ENCODE measurements at regions not wholly inside any gene's neighbourhood (a gene's known extent, or its start where the extent isn't known, plus 50 kb on each side); places are given as distances from the start of the nearest gene placed in this dataset.

DNA sequence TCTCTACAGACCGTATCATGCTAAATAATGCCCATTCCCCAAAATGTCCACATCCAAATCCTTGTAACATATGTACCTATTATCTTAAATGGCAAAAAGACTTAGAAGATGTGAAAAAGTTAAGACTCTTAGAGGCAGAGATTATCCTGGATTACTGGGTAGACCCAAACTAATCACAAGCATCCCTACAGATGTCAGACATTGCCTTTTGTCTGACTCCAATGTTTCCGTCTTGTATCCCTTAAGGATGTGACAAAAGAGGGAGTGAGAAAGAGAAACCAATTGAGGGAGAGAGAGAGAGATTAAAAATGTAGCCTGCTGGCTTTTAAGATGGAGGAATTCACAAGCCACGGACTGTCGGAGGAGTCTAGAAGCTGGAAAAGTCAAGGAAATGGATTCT lies 401.9 kb upstream of the FSTL5 start:
- H3K27ac ChIP-seq (ENCODE audit: low read depth, low read length), result no peak overlapping the region
- no peak overlapping the region for H3K4me2 ChIP-seq (ENCODE audit: low read depth, low read length, poor library complexity, severe bottlenecking)
- no peaks in the 10 kb centered on the region for H3K9me3 ChIP-seq (ENCODE audit: insufficient read depth, low read length)
- no peaks in the 10 kb centered on the region for H3K36me3 ChIP-seq (ENCODE audit: low read length)
- no peak overlapping the region for H3K4me3 ChIP-seq (ENCODE audit: insufficient read depth, low read length, poor library complexity, severe bottlenecking)
- H3K79me2 ChIP-seq (ENCODE audit: insufficient read depth, low read length), result no peaks in the 10 kb centered on the region
- TF ChIP-seq, protein P1, sequence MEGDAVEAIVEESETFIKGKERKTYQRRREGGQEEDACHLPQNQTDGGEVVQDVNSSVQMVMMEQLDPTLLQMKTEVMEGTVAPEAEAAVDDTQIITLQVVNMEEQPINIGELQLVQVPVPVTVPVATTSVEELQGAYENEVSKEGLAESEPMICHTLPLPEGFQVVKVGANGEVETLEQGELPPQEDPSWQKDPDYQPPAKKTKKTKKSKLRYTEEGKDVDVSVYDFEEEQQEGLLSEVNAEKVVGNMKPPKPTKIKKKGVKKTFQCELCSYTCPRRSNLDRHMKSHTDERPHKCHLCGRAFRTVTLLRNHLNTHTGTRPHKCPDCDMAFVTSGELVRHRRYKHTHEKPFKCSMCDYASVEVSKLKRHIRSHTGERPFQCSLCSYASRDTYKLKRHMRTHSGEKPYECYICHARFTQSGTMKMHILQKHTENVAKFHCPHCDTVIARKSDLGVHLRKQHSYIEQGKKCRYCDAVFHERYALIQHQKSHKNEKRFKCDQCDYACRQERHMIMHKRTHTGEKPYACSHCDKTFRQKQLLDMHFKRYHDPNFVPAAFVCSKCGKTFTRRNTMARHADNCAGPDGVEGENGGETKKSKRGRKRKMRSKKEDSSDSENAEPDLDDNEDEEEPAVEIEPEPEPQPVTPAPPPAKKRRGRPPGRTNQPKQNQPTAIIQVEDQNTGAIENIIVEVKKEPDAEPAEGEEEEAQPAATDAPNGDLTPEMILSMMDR (IDR thresholded peaks at IDR 0.05; ENCODE audit: insufficient read depth, low read length, poor library complexity, severe bottlenecking), result no peak
- no peak for TF ChIP-seq EZH2phosphoT487 (conservative IDR thresholded peaks at IDR 0.05; ENCODE audit: low read length)
- H4K20me1 ChIP-seq (ENCODE audit: low read depth, low read length), result no peaks in the 10 kb centered on the region
- no peak overlapping the region for H2AFZ ChIP-seq (ENCODE audit: low read depth, low read length, severe bottlenecking)
- no peaks in the 10 kb centered on the region for H3F3A ChIP-seq (ENCODE audit: insufficient read depth)
- no peaks in the 10 kb centered on the region; the same call in 1 of the 2 replicates for H3K9me2 ChIP-seq (replicated peaks; ENCODE audit: insufficient read depth, low read length)
- no peaks in the 10 kb centered on the region for H3K27me3 ChIP-seq (ENCODE audit: low read length)
- no peak overlapping the region for H3K9ac ChIP-seq (ENCODE audit: low read length)

DNA sequence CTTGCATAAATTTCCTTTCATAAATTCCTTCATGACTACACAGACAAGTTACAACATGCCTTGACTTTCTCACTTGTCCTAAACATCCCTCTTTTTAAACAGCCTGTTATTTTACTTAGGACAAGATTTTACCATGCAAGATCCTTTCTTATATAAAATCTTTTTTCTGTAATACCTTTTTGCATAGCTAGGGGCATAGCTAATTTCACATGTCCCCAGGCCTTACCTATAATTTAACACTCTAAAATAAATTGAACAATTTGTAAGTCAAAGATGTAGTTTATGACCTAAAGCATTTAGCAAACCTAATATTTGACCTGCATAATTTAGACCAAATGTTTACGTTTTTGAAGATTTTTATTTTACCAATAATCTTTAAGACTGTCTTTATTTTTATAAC lies 396.3 kb upstream of the FSTL5 start:
- Histone ChIP-seq H4K20me1 (ENCODE audit: low read depth, low read length) (no peaks in the 10 kb centered on the region), H3K36me3 (ENCODE audit: low read length) (no peaks in the 10 kb centered on the region), H3K4me3 (ENCODE audit: insufficient read depth, low read length, poor library complexity, severe bottlenecking) (no peak overlapping the region), H3K27me3 (ENCODE audit: low read length) (no peaks in the 10 kb centered on the region), H3K9me2 (replicated peaks; ENCODE audit: insufficient read depth, low read length) (no peaks in the 10 kb centered on the region), H3K4me2 (ENCODE audit: low read depth, low read length, poor library complexity, severe bottlenecking) (no peak overlapping the region), H3K27ac (ENCODE audit: low read depth, low read length) (no peak overlapping the region), H2AFZ (ENCODE audit: low read depth, low read length, severe bottlenecking) (no peak overlapping the region), H3K9me3 (ENCODE audit: insufficient read depth, low read length) (no peaks in the 10 kb centered on the region), H3K9ac (ENCODE audit: low read length) (no peak overlapping the region), H3K79me2 (ENCODE audit: insufficient read depth, low read length) (no peaks in the 10 kb centered on the region), H3F3A (ENCODE audit: insufficient read depth) (no peaks in the 10 kb centered on the region)
- TF ChIP-seq, protein P1 (IDR thresholded peaks at IDR 0.05; ENCODE audit: insufficient read depth, low read length, poor library complexity, severe bottlenecking), result no peak
- TF ChIP-seq EZH2phosphoT487 (conservative IDR thresholded peaks at IDR 0.05; ENCODE audit: low read length), result no peak

DNA sequence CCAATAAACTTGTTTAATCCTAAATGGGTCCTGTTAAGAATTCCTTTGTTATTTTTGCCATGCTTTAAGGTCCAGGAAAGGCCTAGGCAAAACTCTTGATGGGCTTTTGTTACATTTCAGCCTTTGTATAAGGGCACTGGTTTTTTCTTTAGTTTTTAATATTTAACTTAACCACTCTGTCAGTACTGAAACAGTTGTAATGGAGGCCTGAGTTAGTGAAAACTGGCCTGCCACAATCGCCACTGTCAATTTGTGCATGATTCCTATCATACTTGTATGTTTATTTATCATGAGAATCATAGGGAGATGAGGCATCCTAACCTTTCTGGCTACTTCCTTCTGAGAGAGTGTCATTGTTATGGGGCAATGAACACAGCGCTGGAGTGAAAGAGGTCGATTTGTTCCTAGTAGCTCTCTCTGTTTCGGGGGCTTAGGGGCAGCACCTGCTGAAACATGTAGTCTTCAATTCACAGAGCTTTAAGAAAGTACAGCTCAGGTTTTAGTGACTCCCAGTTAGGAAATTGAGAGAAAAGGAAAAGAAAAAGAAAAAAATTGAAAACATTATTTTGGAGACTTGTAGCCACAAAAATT lies 393.8 kb upstream of the FSTL5 start:
- no peaks in the 10 kb centered on the region for H3K9me3 ChIP-seq (ENCODE audit: insufficient read depth, low read length)
- H3K27me3 ChIP-seq (ENCODE audit: low read length), result no peaks in the 10 kb centered on the region
- no peak overlapping the region for H3K4me2 ChIP-seq (ENCODE audit: low read depth, low read length, poor library complexity, severe bottlenecking)
- TF ChIP-seq, protein P1 (IDR thresholded peaks at IDR 0.05; ENCODE audit: insufficient read depth, low read length, poor library complexity, severe bottlenecking), result no peak
- no peak for TF ChIP-seq EZH2phosphoT487 (conservative IDR thresholded peaks at IDR 0.05; ENCODE audit: low read length)
- no peaks in the 10 kb centered on the region for H4K20me1 ChIP-seq (ENCODE audit: low read depth, low read length)
- no peak overlapping the region for H3K27ac ChIP-seq (ENCODE audit: low read depth, low read length)
- no peaks in the 10 kb centered on the region for H3F3A ChIP-seq (ENCODE audit: insufficient read depth)
- no peak overlapping the region for H2AFZ ChIP-seq (ENCODE audit: low read depth, low read length, severe bottlenecking)
- H3K36me3 ChIP-seq (ENCODE audit: low read length), result no peaks in the 10 kb centered on the region
- no peak overlapping the region for H3K4me3 ChIP-seq (ENCODE audit: insufficient read depth, low read length, poor library complexity, severe bottlenecking)
- no peak overlapping the region for H3K9ac ChIP-seq (ENCODE audit: low read length)
- no peaks in the 10 kb centered on the region for H3K9me2 ChIP-seq (replicated peaks; ENCODE audit: insufficient read depth, low read length)
- H3K79me2 ChIP-seq (ENCODE audit: insufficient read depth, low read length), result no peaks in the 10 kb centered on the region

Measured in SU-DHL-6 (cell line).